ENCODE measurements at regions not wholly inside any gene's neighbourhood (a gene's known extent, or its start where the extent isn't known, plus 50 kb on each side); places are given as distances from the start of the nearest gene placed in this dataset.
"Not testable (repeated sequence)": the region's sequence is repeated elsewhere in the genome, so short reads cannot be mapped to it uniquely, and the experiment has no call there.

- no peak for TF ChIP-seq CTCF (conservative IDR thresholded peaks at IDR 0.05; ENCODE audit: low read depth, low read length)
- no peak for DNase-seq (ENCODE audit: low read depth)
These were observed 299.0 kb downstream of the PRELID2 start for GRCh38 chr5:145536133-145536532.

GRCh38 chr5:145531038-145531734 lies 304.0 kb downstream of the PRELID2 start:
- DNase-seq (ENCODE audit: low read depth), result peak; percentile 82
- no peak overlapping the region for H3K4me3 ChIP-seq (ENCODE audit: low read depth, low read length)
- no peak for TF ChIP-seq CTCF (conservative IDR thresholded peaks at IDR 0.05; ENCODE audit: low read depth, low read length)

More at GRCh38 chr5:145536133-145536532, 299.0 kb downstream of the PRELID2 start:
- no peak overlapping the region for H3K4me3 ChIP-seq (ENCODE audit: low read depth, low read length)

DNA sequence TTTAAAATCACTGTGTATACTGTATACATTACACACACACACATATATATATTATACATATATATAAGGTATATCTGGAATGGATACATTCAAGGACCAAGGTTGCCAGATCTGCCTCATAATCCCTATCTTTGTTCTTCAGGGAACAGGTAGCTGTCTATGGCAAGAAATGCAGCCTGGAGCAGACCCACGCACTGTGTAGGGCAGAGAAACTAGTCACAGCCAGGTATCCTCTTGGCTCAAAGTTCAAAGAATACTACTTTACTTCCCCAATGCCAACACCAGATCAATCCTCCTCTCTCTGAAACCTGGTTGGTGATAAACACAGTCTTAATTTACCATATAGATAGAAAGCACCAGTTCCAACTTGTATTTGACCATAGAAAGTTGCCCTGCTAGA lies 313.6 kb downstream of the PRELID2 start:
- DNase-seq (ENCODE audit: low read depth), result no peak
- H3K4me3 ChIP-seq (ENCODE audit: low read depth, low read length), result no peak overlapping the region
- no peak for TF ChIP-seq CTCF (conservative IDR thresholded peaks at IDR 0.05; ENCODE audit: low read depth, low read length)

DNA sequence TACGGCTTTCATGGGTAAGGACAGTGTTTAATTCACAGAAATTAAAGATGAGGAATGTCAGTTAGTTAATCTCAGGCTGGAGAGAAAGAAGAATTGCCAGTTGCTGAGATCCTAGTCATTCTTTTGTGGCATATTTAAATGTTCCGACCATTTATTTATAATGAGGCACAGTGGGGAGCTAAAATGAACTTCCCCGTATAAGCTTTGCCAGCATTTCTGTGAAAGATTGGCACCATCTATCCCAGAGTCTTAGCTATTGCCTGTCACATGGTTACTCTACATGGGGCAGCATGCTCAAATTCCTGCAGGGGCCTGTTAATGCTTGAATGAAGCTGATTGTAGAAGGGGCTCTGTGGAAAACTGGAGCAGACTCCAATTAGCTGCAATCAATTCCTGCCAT lies 314.1 kb downstream of the PRELID2 start:
- no peak overlapping the region for H3K4me3 ChIP-seq (ENCODE audit: low read depth, low read length)
- DNase-seq (ENCODE audit: low read depth), result no peak
- TF ChIP-seq CTCF (conservative IDR thresholded peaks at IDR 0.05; ENCODE audit: low read depth, low read length), result no peak

DNA sequence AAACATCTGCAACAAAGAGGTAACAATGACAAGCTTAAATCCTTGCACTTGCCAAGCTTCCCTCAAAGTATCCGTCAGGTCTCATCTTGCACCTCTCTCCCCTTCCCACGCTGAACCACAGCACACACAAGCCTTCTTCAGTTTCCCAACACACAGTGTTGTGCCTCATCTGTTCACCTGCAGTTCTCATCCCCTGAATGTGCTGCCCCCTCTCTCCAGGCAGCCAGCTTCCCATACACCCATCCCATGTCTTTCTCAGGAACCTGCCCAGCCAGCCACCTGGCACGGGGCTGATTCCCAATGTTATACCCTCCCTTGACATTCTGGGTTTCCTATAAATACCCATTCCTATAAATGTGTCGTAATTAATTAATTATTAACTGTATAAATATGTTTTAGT lies 314.8 kb downstream of the PRELID2 start:
- TF ChIP-seq CTCF (conservative IDR thresholded peaks at IDR 0.05; ENCODE audit: low read depth, low read length), result no peak
- DNase-seq (ENCODE audit: low read depth), result no peak
- H3K4me3 ChIP-seq (ENCODE audit: low read depth, low read length), result no peak overlapping the region

- not testable (repeated sequence) for H3K4me3 ChIP-seq (ENCODE audit: low read depth, low read length); DNase-seq (ENCODE audit: low read depth)
These were observed 317.6 kb downstream of the PRELID2 start for GRCh38 chr5:145517588-145517987.

DNA sequence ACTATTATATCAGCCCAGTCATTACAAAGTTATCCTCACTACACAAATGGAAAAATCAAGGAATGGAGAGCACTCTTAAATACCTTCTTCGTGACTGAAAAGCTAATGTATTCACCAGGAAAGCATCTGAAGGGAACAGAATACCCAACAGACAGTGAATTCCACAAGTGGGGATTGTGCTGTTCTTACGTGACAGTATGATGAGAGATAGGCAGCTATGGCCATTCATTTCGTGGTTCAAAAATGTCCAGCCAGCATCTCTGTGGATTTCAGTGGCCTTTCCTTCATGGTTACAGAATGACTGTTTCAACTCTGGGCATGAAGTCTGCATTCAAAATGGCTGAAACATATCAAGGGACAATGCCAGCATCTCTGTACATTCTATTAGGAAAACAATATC lies 323.8 kb downstream of the PRELID2 start:
- H3K4me3 ChIP-seq (ENCODE audit: low read depth, low read length), result no peak overlapping the region
- no peak for TF ChIP-seq CTCF (conservative IDR thresholded peaks at IDR 0.05; ENCODE audit: low read depth, low read length)

More for the DNA sequence above, 323.8 kb downstream of the PRELID2 start:
- DNase-seq (ENCODE audit: low read depth), result no peak

Data from choroid plexus epithelial cell (primary cell).